Activated CD4-positive, alpha-beta T cell treated with anti-CD3 and anti-CD28 coated beads for 24 hours (primary cell): ENCODE measurements at regions not wholly inside any gene's neighbourhood (a gene's known extent, or its start where the extent isn't known, plus 50 kb on each side); places are given as distances from the start of the nearest gene placed in this dataset.

Source experiments
- DNase-seq, 2 donors: peaks; one replicate each; pipeline ENCODE4 v3.0.0-alpha.2; 2020; ENCODE audit warnings: low read depth in 2 of 2

DNA sequence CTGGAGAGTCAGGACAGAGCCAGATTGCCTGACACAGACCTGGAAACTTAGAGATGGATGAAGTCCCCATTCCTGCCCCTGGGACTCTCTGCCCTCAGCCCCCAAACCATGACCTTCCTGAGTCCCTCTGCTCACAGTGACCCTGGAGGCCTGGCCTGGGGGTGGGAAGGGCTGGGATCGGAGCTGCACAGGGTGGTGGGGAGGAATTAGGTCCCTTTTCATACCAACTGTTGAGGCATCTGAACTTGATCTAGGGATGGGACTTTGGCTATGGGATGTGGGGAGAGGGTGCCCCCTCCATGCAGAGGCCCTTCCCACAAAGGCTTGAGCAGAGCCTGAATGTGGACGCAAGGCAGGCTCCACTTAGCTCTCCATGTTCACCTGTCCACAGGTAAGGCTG, 144.1 kb downstream of the MRPL14 start:
- DNase-seq: no peak

DNA sequence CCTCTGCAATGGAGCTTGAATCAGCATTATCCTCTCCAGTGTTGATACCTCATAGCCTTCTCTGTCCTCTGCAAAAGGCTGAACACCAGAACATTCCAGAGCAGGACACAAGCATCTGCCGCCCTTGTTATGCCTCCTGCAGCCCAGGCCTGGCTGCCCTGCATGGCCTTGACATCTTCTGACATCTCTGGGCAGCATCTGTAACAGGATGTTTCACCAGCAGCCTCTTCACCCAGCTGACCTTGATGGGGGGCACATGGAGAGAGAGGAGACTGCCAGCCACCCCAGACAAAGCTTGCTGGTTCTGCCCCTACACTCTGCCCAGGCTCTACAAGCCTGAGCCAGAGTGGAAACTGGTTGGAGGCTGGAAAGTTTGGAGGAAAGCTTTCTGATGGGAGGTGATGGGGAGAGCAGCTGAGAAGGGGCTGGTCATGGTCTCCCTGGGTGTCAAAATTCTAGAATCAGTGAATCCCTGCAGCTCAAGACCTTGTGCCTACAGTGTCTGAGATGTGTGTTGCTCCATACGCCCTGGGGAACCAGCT, 145.1 kb downstream of the MRPL14 start:
- DNase-seq: no peak

DNA sequence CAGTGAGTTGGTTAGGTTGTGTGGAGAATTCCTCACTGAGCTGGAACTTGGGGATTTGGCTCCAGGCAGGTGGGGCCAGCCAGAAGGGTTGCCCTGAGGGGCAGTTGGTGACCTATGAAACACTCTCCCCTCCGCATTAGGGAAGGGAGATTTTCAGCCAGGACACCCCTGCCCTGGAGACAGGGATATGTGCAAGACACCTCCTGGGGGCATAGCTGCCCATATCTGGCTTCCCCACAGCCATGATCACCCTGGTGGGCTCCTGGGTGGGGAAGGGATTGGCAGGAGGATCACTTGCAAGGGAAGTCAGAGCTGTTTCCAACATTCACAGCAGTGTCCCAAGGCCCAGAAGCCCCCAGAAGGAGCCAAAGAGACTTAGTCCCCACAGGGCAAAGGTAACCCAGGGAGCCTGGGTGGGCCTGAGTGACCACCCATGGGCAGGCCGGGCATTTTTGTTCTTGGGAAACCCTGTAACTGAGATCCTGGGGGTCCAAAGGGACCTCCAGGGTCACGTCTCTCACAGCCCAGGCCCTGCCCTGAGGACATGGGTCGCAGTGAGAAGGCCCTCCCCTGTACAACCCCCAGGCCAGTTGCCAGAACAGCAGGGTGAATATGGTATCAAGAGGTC, 145.8 kb downstream of the MRPL14 start:
- no peak for DNase-seq

DNA sequence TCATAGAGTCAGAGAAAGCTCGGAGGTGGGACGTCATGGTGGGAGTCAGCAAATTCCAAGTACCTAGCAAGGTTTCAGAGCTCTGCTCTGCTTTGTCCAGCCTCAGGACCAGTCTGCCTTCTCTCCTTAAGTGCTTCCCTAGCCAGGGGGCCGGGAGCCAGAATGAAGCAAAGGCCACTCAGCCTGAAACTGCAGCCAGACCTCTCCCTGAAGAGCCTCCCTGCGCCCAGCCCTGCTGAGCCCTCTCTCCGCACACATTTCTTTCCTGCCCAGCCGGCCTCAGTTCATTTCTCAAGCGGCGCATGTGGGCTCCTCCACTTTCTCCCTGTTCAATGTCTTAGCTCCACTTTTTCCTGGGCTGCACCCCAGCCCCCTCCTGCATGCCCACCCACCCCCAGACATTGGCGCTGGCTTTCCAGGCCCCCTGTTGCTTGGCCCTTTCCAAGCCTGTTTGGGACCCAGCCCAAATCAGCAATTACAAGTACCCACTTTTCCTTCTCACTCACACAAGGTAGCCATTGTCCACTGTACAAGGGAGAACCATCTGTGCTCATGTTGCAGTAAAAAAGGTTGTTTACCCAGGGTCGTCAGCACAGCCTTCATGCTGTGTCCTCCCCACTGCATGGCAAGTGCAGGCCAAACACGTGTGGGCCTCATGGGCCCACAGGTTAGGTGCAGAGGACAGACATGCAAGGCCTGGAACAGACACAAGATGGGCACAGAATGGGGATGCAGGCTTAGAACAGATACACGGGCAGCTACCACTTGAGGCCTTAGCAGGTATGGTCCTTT, 147.1 kb downstream of the MRPL14 start:
- no peak for DNase-seq

DNA sequence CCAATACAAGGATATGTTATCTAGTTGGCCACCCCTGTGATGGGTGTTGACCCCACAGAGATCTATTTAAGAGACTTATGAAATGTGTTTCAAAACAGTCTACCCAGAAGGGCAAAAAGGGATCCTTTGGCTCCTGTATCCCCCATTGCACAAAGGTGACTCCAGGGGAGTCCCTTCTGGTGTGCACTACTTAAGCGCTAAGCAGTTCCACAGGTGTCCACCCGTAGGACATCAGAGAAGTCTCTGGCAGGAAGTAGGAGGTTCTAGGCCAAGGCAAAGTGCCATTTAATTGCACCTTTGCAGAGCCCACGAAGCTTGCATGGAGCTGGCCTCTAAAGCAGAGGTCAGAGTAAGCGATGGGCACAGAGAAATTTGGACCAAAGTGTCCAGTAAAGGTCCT, 147.7 kb downstream of the MRPL14 start:
- DNase-seq: no peak

DNA sequence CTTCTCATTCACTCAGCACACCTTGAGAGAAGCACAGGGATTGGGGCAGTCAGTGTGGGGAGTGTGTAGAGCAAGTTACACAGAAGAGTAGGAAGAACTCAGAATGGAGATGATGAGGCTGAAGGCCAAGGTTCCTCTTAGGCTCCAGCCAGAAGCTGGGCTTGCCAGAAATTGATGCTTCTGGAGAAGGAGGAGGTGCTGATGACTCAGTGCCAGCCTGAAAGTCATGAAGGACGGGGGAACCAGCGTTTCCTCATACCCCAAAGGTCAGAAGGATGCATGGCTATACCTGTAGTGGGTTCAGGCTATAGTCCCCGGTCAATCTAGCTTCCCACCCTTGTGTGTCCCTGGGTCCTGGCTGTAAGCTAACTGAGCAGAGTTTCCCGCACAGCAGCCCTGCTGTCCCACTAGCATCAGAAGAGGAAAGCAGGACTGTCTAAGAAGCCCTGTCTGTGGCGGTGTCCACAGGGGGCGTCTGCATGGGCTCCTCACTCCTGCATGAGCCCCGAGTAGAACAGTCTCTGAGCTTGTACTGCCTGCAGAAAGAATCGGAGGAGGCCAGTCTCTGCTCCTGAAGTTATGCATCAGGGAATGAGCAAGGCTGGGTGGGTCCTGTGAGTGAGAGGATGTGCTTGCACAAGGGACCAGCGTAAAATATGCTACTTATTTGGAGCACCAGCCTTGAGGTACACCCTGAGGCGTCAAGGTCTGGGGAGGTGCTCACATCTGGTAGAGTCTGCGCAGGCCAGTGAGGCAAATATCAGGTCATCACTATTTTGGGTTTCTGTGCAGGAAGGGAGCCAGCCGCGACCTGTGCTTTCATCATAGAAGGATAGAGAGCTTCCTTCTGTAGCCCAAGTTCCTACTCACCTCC, 148.5 kb downstream of the MRPL14 start:
- no peak for DNase-seq

DNA sequence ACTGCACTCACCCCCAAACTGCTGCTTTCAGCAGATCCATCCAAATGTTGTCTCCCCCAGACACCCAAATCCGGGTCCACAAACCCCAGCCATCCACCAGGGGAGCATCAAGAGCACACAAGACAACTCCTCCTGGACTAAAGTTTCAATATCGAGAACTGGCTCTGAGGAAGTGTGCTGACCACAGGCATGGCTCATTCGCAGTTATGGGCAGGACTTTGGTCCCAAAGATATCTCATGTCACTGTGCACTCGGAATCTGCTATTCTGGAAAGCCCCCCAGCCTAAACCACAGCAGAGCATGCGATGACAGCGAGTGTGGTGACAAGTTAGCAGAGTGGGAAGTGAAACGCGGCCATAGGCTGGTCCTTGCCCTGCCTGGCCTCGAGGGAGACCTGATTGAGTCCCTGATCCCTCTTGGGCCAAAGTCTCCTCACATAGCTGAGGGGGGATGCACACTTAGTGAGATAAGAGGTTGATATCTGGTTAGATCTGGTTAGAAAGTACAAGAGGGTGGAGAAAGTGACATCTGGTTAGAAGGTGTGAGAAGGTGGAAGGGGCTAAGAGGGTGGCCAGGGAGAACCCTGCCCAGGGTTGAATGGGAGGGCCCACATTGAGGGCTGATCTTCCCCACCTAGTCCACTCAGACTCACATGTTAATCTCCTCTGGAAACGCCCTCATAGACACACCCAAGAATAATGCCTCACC, 149.7 kb downstream of the MRPL14 start:
- DNase-seq: no peak

DNA sequence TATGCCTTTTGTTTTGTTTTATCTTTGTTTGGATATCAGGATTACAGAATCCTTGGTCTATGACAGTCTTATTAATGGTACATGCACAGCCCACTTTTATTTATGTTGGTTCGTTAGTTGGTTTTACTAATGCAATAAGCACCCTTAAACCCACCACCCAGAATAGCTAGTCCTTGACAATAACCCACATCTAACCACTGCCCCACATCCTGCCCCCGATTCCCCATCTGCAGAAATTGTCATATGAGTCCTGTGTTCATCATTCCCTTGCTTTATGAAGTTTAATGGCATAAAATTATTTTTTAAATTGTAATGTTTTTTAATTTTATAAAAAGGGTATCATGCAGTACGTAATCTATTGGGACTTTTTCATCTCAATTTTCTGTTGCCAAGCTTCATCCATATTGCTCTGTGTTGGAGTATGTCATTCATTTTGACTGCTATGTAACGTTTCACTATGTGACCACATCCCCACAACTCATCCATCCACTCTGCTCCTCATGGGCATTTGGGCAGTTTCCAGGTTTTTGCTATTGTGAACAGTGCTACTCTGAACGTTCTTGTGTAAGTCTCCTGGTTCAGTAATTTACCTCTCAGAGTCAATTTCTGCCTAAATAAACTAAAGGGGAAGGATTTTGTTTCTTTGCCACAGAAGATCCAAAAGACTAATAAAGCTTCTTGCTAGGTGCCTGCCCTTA, 150.4 kb downstream of the MRPL14 start:
- DNase-seq: no peak

DNA sequence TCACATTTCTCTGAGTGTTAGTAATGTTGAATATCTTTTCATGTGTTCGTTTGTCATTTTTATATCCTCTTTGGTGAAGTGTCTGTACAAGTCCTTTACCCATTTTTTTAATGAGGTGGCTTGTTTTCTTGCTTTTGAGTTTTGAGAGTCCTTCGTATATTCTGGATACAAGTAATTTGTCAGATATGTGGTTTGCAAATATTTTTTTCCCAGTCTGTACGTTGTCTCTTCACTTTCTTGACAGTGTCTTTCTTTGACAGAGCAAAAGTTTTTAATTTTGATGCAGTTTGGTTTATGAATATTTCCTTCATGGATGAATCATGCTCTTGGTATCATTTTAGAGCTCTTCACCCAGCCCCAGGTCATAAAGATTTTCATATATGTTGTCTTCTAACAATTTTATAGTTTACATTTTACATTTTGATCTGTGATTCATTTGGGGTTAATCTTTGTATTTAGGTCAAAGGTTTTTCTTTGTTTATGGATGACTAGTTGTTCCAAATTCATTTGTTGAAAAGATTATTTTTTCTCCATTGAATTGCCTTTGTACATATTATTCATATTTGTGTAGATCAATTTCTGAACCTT, 152.5 kb downstream of the MRPL14 start:
- no peak for DNase-seq

DNA sequence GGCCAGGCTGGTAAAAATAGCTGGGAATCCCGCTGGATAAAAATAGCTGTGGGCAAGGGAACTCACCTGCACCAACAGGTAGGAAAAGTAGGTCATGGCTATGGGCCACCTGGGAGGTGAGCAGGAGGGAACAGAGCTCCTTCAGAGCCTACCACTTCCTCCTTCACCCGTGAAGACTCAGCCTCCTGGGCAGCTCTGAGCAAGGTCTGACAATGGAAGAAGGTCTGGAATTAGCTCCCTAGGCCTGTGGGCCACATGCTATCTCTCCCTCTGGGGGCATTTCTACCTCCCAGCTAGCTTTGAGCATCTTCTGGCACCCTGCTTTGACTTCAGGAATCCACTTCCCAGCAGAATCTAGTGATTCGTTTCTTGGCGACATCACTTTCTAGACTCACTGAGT, 153.9 kb downstream of the MRPL14 start:
- DNase-seq: no peak

DNA sequence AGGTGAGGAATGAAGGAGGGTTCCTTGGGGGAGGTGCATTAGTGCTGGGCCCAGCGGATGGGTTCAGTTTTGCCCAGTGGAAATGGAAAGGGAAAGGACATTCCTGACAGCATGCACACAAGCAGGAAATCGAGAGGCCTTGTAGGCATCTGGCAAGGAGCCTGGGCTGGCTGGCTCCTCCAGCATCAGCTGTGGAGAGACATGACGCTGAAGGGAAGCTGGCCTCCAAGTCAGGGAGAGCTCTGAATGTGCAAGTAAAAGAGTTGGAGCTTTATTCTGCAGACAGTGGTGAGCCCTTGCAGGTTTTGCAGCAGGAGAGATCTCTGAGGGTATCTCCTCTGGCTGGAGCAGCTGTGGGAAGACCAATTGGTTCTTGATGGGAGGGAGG, 154.3 kb downstream of the MRPL14 start:
- DNase-seq: no peak

DNA sequence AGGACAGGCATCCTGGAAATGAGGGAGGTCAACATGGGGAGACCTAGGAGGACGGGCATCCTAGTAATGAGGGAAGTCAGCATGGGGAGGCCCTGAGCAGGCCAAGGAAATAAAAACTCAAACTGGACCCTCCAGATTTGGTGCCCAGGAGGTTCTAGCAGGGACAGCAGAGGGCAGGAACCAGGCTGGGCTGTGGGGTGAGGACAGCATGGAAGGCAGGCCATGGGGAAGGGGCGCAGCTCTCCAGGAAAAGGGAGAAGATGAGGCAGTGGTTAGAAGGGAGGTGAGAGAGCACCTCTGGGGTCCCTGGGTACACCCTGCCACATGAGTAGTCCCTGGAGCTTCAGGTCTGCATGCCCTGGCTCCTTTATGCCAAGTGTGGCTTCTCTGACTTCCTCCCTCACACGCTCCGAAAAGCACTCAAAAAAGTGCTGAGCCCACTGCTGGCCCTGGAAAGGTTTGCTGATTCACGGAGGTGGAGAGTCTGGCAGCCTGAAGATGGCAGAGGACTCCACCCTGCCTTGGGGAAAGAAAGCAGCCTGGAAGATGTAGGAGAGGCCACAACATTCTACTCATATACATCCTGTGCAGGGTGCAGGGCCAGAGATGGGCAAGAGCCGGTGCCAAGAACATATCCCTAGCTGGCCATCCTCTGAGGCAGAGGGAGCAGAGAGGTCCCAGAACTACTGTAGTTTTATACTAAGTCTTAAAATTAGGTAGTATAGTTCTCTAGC, 154.9 kb downstream of the MRPL14 start:
- no peak for DNase-seq

DNA sequence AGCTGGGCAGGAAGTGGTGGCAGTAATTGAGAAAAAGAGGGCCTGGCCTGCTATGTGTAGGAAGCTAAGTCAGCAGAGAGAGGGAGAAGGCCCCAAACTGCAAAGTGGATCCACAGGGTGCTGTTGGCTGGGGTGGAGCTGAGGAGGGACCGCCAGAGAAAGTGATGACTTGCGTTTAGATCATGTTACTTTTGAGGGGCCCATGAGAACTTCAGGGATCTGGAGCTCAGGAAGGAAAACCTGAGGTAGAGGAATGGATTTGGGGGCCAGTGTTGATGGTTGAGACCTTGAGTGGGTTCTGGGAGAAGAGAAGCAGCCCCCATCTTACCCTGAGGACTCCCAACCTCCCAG, 155.5 kb downstream of the MRPL14 start:
- DNase-seq: no peak

DNA sequence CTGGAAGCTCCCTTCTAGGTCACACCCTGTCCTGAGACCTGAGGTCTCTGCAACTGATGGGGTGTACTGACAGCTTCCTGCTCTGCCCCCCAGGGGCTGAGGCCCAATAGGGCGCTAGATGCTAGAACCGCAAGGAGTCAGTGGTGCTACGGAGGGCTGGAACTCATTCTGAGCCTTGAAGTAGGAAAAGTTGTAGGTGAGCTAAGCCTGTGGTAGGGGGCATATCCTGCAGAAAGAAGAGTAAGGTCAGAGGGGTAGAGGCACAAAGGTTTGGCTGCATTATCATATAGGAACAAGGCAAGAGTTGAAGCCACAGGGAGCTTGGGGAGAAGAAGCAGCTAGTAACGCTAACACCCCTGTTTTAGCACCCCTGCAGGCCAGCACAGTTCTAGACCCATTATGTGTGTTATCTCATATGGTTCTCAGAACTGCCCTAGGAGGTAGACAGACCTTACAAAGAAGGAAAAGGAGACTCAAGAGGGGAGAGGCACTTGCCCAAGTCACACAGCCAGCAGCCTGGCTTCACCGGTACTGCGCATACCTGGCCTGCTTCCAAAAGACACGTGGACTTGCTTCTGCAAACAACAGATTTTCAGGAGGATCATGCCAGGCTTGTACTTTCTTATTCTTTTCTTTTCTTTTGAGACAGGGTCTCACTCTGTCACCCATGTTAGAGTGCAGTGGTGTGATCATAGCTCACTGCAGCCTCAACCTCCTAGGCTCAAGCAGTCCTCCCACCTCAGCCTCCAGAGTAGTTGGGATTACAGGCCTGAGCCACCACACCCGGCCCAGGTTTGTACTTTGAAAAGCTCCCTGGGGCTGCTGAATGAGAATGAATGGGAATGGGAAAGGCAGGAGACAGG, 156.1 kb downstream of the MRPL14 start:
- DNase-seq: no peak

DNA sequence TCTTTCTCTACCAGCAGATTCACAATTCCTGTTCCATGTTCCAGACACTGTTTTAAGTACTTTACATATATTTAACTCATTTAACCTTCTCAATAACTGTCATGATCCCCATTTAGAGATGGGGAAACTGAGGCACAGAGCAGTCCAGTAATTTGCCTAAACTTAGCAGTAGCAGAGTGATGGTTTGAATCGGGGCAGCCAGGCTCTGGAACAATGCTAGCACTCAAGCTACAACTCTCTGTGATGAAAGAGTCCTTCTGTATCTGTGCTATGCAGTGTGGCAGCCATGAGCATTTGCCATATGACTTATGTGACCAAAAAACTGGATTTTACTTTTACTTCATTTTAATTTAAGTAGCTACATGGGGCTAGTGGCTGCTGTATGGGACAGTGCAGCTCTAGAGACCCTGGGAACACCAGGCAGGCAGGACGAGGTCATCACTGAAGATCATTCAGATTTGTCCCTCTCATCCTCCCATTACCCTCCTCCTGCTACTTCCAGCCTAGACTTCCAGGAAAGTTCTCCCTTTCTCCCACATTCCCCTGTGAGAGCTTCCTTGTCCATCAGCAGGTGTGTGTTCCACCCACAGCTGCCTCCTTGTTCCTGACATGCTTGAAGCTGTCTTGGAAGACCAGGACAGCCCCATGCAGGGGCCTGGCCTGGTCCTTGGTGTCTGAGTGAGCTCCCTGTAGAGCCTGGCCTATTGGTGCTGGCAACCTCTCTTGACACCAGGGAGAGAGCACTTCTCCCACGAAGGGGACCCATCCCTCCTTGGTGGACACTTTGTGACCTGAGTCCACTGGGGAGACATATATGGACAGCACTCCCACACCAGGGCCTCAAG, 157.0 kb downstream of the MRPL14 start:
- no peak for DNase-seq

DNA sequence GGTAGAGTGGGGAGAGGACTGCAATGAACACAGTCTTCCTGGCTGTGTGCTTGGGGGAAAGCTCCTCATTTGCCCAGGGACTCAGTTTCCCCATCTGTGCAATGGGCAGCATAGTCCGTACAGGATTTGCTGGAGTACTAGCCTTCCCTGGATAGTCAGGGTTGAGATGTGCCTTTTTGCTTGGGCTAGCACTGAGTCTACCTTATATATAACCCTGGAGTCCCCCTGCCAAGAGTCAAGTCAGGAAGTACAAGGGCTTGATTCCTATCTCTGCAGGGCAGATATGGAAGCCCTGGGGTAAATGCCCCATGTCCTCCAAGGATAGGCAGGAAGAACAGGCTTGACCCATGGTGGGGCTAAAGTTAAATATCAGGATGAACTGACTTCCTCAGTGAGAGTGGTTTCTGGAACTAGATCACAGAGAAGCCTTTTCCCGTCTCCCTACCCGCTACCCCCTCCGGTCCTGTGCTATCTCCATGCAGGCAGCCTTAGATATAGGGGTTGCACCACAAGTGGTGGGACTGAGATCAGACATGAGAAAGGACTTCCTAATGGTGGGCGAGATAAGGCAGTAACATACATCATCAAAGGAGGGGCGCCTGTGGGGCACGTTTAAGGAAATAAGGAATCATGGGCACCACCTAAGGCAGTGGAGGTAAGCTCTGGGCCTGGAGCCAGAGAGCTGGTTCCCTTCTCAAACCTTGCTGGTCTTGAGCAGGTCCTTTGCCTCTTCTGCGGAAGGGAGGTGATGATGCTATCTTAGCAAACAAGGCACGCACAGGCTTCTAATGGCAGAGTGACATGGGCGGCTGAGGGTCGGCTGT, 157.9 kb downstream of the MRPL14 start:
- no peak for DNase-seq
